Activated naive CD4-positive, alpha-beta T cell treated with anti-CD3 and anti-CD28 coated beads, Interleukin-2, amount 10 ng/mL, durations not matched to agents 7 days and 5 days (primary cell): ENCODE measurements at regions not wholly inside any gene's neighbourhood (a gene's known extent, or its start where the extent isn't known, plus 50 kb on each side); places are given as distances from the start of the nearest gene placed in this dataset.

Experiments used
- CTCF ChIA-PET: fragments of 350-600 bp; sonication (Branson Sonifier 250); formaldehyde crosslinking; loops from one replicate; lab custom pipeline; 2021; ENCODE audit warnings: antibody characterized with exemption; lab: Charles Lee
- DNase-seq: peaks from one replicate; pipeline ENCODE4 v3.0.0-alpha.2; 2020
- H3K27ac Mint-ChIP-seq: one replicate; pipeline ENCODE4 v1.8.0; 2021; ENCODE audit warnings: mild to moderate bottlenecking, moderate library complexity, mixed read lengths
- H3K27me3 Mint-ChIP-seq: one replicate; pipeline ENCODE4 v1.8.0; 2021; ENCODE audit warnings: mild to moderate bottlenecking, mixed read lengths
- H3K36me3 Mint-ChIP-seq: one replicate; pipeline ENCODE4 v1.8.0; 2021; ENCODE audit warnings: mixed read lengths
- H3K4me1 Mint-ChIP-seq: one replicate; pipeline ENCODE4 v1.8.0; 2021; ENCODE audit warnings: mixed read lengths
- H3K4me3 Mint-ChIP-seq: one replicate; pipeline ENCODE4 v1.8.0; 2021; ENCODE audit warnings: mild to moderate bottlenecking, moderate library complexity, mixed read lengths
- H3K9me3 Mint-ChIP-seq: one replicate; pipeline ENCODE4 v1.8.0; 2021; ENCODE audit warnings: mixed read lengths

DNA sequence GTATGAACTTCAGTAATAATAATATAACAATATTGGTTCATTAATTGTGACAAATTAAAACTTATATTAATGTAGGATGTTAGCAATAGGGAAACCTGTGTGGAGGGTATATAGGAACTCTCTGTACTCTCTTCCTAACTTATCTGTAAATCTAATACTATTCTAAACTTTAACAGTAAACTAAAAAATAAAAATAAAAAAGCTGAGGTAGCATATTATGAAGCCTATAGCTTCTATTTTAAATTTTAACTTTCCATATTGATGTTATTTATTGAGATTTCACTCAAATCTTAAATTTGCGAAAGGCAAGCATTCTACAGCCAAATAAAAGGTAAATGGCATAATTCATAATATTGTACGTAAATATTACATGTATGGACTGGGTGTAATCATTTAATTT is 326.4 kb downstream of the MEI4 start:
- CTCF ChIA-PET: no interaction called here
- Mint-ChIP-seq H3K36me3 (no peaks in the 10 kb centered on the region), H3K27ac (no peak overlapping the region), H3K9me3 (peaks cover 12% of the 10 kb centered on the region), H3K27me3 (no peaks in the 10 kb centered on the region), H3K4me1 (no peaks in the 10 kb centered on the region), H3K4me3 (no peak overlapping the region)
- no peak for DNase-seq

DNA sequence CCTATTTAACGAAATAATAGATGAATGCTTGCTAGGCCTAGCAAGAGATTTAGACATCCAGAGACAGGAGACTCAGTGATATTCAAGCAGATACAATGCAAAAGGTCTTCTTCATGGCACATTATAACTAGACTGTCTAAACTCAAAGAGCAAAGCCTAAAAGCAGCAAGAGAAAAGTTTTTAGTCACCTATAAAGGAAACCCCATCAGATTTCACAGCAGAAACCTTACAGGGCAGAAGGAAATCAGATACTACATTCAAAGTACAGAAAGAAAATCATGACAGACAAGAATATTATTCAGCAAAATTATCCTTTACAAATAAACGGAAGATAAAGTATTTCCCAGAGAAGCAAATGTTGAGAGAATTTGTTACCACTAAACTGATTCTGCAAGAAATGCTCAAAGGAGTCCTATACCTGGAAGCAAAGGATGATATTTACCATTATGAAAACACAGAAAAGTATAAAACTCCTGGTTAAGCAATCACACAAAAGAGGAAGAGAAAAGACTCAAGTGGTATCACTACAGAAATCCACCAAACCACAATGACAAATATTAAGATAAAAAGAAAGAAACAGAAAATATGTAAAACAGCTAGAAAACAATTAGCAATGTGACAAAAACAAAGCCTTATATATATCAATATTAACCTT is 333.7 kb downstream of the MEI4 start:
- Mint-ChIP-seq H3K36me3 (no peaks in the 10 kb centered on the region), H3K4me1 (no peaks in the 10 kb centered on the region), H3K9me3 (peaks cover 20% of the 10 kb centered on the region), H3K27ac (no peak overlapping the region), H3K4me3 (no peak overlapping the region), H3K27me3 (no peaks in the 10 kb centered on the region)
- DNase-seq: no peak
- CTCF ChIA-PET: no interaction called here

DNA sequence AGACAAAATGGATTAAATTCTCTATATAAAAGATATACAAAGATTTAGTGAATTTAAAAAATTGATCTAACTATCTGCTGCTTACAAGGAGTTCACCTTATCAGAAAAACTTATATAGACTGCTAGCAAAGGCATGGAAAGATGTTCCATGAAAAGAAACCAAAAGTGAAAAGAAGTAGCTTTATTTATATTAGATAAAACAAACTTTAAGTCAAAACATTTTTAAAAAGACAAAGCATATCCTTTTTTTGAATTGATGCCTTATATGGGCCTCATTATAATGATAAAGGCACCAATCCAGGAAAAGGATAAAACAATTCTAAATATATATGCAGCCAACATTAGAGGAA is 334.2 kb downstream of the MEI4 start:
- Mint-ChIP-seq H3K36me3 (no peaks in the 10 kb centered on the region), H3K9me3 (peaks cover 20% of the 10 kb centered on the region), H3K4me1 (no peaks in the 10 kb centered on the region), H3K27ac (no peak overlapping the region), H3K4me3 (no peak overlapping the region), H3K27me3 (no peaks in the 10 kb centered on the region)
- DNase-seq: no peak
- CTCF ChIA-PET: no interaction called here

DNA sequence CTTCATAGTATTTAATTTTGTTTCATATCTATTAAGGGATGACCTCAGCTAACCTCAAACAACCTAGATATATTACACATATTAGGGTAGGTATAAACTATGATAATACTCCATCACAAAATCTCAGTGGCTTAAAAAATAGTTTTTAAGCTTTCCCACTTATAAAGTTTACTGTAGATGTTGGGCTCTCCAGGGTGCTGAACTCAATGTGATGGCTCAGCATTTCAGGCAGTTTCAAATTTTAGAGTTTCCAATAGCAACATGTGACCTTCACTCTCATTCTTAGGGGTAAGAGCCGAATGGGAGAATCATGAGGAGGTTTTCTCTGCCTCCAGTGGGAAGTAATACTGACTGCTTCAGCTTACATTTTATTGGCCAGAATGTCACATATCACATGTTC is 357.3 kb downstream of the MEI4 start:
- H3K27me3 Mint-ChIP-seq: no peaks in the 10 kb centered on the region
- no peaks in the 10 kb centered on the region for H3K36me3 Mint-ChIP-seq

DNA sequence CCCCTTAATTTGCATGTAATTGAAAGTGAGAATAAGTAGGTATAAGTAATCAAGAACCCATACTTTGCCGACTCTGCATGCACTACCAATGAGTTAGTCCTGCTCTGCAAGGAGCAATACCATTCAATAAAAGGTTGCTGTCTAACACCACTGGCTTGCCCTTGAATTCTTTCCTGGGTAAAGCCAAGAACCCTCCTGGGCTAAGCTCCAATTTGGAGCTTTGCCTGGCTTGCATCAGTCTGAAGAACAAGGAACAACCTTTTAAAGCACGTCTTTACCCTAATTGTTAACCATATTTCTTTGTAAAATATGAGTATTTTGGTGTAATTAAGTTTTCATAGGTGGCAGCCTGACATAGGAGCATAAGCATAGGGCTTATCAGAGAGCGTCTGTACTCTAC is 367.7 kb downstream of the MEI4 start:
- Mint-ChIP-seq H3K4me1 (no peaks in the 10 kb centered on the region), H3K36me3 (no peaks in the 10 kb centered on the region), H3K27me3 (no peaks in the 10 kb centered on the region), H3K9me3 (peaks cover 5% of the 10 kb centered on the region), H3K27ac (no peak overlapping the region), H3K4me3 (no peak overlapping the region)
- CTCF ChIA-PET: no interaction called here
- no peak for DNase-seq

More for the DNA sequence above, 357.3 kb downstream of the MEI4 start:
- Mint-ChIP-seq H3K4me1 (no peaks in the 10 kb centered on the region), H3K9me3 (peaks cover 2% of the 10 kb centered on the region), H3K4me3 (no peak overlapping the region), H3K27ac (no peak overlapping the region)
- no peak for DNase-seq
- CTCF ChIA-PET: no interaction called here

DNA sequence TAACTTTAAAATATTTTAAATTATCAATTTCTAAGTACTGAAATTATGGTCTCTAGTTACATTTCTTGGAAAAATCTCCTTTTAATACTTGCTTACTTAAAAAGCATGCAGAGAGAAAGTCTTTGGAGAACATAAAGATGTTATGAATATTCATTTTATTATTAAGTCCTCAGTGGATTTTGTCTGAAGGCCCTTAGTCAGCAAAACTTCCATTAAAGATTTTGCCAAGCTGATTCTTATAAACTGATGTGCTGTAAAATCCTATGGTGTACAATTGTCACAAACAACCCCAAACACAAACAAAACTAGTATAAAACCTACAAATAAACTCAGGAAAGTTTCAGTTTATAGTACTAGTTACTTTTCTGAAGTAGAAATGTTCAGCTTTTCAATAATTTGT is 372.7 kb downstream of the MEI4 start:
- no peaks in the 10 kb centered on the region for H3K36me3 Mint-ChIP-seq
- CTCF ChIA-PET: no interaction called here
- H3K27ac Mint-ChIP-seq: no peak overlapping the region
- H3K27me3 Mint-ChIP-seq: no peaks in the 10 kb centered on the region
- H3K4me3 Mint-ChIP-seq: no peak overlapping the region
- H3K4me1 Mint-ChIP-seq: no peaks in the 10 kb centered on the region
- no peak for DNase-seq
- H3K9me3 Mint-ChIP-seq: peaks cover 5% of the 10 kb centered on the region

DNA sequence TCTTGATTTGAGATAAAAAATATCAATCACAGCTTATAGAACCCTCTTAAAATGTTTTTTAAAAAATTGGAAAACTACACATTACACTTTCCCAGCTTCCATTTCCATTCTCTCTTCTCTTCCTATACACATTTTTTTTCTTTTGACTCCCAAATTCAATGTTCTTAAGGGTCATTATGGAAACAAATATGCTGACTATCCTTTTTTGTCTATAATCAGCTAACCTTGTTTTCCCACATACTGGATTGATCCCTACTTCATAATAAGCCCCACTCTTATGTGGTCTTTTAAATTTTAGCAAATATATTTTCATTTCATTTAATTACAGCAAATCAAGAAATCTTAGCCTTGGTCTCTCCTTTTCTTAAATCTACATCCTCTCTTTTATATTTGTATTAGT is 378.4 kb downstream of the MEI4 start:
- no peaks in the 10 kb centered on the region for H3K4me1 Mint-ChIP-seq
- no peak for DNase-seq
- CTCF ChIA-PET: no interaction called here
- no peaks in the 10 kb centered on the region for H3K36me3 Mint-ChIP-seq
- no peaks in the 10 kb centered on the region for H3K9me3 Mint-ChIP-seq
- H3K27me3 Mint-ChIP-seq: no peaks in the 10 kb centered on the region
- no peak overlapping the region for H3K27ac Mint-ChIP-seq
- no peak overlapping the region for H3K4me3 Mint-ChIP-seq

DNA sequence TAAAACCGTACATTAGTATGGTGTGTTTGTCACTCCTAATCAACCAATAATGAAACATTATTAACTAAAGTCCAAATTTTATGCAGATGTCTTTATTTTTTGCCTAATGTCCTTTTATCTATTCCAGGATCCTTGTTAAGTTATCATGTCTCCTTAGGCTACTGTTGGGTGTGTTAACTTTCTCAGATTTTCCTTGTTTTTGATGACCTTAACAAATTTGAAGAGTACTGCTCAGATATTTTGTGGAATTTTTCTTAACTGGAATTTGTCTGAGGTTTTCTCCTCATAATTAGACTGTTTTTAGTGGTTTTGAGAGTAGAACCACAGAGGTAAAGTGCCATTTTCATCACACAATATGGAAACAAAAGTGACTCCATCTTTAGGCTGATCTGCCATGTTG is 406.3 kb downstream of the MEI4 start:
- Mint-ChIP-seq H3K4me1 (no peaks in the 10 kb centered on the region), H3K4me3 (no peak overlapping the region), H3K36me3 (no peaks in the 10 kb centered on the region), H3K27ac (no peak overlapping the region), H3K9me3 (peaks cover 5% of the 10 kb centered on the region), H3K27me3 (no peaks in the 10 kb centered on the region)
- no peak for DNase-seq
- CTCF ChIA-PET: no interaction called here

DNA sequence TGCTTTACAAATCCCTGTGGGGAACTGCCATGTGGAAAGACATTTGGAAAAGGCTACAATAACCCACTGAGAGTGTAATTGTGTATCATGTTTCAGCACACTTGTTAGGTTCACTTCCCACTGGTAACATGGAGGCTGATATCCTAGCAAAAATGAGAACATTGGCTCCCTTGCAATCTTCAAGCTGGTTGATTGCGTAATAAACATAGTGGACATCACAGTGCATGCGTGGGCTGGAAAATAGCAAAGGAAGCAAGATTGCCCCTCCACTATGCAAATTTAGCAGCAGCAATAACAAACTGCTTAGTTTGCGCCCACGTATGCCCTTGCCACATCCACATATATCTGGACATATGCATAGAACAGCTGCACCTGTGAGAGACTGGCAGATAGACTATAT is 410.2 kb downstream of the MEI4 start:
- no peak overlapping the region for H3K27ac Mint-ChIP-seq
- no peak overlapping the region for H3K4me3 Mint-ChIP-seq
- CTCF ChIA-PET: no interaction called here
- no peaks in the 10 kb centered on the region for H3K27me3 Mint-ChIP-seq
- H3K36me3 Mint-ChIP-seq: no peaks in the 10 kb centered on the region
- no peaks in the 10 kb centered on the region for H3K4me1 Mint-ChIP-seq
- no peak for DNase-seq
- no peaks in the 10 kb centered on the region for H3K9me3 Mint-ChIP-seq

DNA sequence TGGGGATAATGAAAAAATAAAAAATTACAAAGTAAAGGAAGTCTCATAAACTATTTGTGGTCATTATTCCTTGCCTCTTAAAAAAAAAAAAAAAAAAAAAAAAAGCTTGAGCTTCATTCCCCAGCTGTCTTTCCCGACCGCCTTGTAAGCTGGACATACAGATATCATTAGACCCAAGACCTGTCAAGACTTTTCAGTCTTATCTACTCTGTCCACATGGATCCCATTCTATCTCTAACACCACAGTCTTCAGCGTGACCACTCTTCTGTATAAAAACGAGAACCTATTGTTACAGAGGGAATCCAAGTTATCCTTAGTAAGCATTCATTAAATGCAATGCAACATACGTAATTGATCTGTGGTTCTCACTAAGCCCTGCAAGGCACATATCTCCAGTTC is 423.5 kb downstream of the MEI4 start:
- CTCF ChIA-PET: no interaction called here
- no peak overlapping the region for H3K4me3 Mint-ChIP-seq
- H3K4me1 Mint-ChIP-seq: no peaks in the 10 kb centered on the region
- no peak overlapping the region for H3K27ac Mint-ChIP-seq
- no peak for DNase-seq
- no peaks in the 10 kb centered on the region for H3K36me3 Mint-ChIP-seq
- no peaks in the 10 kb centered on the region for H3K9me3 Mint-ChIP-seq
- no peaks in the 10 kb centered on the region for H3K27me3 Mint-ChIP-seq

DNA sequence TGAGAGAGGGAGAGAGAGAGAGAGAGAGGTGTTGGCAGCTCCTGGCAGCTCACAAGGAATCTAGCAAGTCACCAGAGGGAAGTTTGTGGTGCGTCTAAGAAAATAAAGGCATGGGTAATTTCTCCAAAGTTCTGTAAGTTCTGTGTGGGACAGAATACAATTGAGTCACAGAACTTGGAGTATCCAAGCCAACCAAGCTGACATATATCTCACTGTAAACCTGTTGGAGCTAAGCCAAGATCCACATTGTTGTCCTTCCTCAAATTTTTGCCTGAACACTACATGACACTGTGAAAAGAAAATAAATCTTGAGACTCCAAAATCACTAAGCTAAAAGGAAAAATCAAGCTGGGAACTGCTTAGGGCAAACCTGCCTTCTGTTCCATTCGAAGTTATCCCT is 436.7 kb downstream of the MEI4 start:
- Mint-ChIP-seq H3K4me1 (no peaks in the 10 kb centered on the region), H3K27me3 (no peaks in the 10 kb centered on the region), H3K27ac (no peak overlapping the region), H3K36me3 (no peaks in the 10 kb centered on the region), H3K9me3 (peaks cover 3% of the 10 kb centered on the region), H3K4me3 (no peak overlapping the region)
- no peak for DNase-seq
- CTCF ChIA-PET: interaction anchor here (0.6 kb wide), 1 partner anchor 273 kb away, joined by 3 read pairs; no protein-coding TSS in a partner anchor

DNA sequence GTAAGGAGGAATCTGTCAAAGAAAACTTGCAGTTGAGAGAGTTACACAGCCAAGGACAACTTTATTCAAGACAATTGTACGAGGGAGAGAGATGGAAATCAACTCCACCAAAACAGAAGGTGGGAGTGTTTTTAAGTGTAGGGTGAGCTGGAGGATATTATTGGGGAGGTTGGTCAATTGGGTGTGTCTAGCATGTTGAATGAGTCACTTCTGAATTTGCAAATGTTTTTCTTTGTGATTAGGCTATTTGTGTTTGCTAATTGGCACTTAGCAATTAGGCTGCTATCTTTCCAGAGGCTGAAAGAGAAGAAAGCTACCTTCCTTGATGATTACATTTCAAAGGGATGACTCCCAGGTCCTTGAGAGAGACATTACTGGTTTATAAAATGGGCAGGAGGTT is 441.1 kb downstream of the MEI4 start:
- no peak overlapping the region for H3K27ac Mint-ChIP-seq
- DNase-seq: no peak

DNA sequence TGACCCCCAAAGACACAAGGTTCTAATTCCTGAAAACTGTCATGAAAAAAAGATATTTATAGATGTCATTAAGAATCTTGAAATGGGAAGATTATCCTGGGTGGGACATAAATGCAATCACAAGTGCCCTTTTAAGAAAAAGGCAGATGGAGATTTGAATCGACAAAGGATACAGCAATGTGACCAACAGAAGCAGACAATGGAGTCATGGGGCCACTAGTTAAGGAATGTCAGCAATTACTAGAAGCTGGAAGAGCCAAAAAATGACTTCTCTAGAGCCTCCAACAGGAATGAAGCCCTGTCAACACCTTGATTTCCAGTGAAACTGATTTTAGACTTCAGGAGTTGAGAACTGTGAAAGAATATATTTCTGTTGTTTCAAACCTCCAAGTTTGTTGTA is 448.5 kb downstream of the MEI4 start:
- no peak for DNase-seq

More for the DNA sequence above, 441.1 kb downstream of the MEI4 start:
- CTCF ChIA-PET: no interaction called here
- H3K36me3 Mint-ChIP-seq: no peaks in the 10 kb centered on the region
- no peaks in the 10 kb centered on the region for H3K27me3 Mint-ChIP-seq
- H3K9me3 Mint-ChIP-seq: no peaks in the 10 kb centered on the region
- no peaks in the 10 kb centered on the region for H3K4me1 Mint-ChIP-seq
- no peak overlapping the region for H3K4me3 Mint-ChIP-seq

DNA sequence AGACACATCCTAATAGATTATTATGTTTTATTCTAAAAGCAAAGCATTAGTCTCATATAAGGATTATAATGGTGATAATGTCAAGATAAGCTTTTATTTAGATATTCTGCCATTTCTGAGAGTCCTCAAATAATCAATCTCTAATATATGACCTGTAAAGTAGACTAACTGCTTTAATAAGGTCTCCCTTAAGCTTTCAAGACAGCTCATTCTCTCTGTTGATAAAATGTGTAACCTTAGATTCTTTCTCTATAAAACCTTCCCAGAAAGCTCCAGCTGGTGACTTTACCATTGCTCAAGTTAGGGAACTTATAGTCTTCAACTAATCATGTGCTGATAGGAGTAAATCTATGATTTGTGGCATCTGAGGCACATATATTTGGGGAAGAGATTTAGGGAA is 457.8 kb downstream of the MEI4 start:
- no peaks in the 10 kb centered on the region for H3K4me1 Mint-ChIP-seq
- CTCF ChIA-PET: no interaction called here
- no peak overlapping the region for H3K27ac Mint-ChIP-seq
- no peaks in the 10 kb centered on the region for H3K36me3 Mint-ChIP-seq
- H3K4me3 Mint-ChIP-seq: no peak overlapping the region
- DNase-seq: no peak
- H3K27me3 Mint-ChIP-seq: no peaks in the 10 kb centered on the region
- peaks cover 2% of the 10 kb centered on the region for H3K9me3 Mint-ChIP-seq

More for the DNA sequence above, 448.5 kb downstream of the MEI4 start:
- Mint-ChIP-seq H3K36me3 (no peaks in the 10 kb centered on the region), H3K4me3 (no peak overlapping the region), H3K27ac (no peak overlapping the region), H3K27me3 (no peaks in the 10 kb centered on the region), H3K9me3 (peaks cover 7% of the 10 kb centered on the region), H3K4me1 (no peaks in the 10 kb centered on the region)
- CTCF ChIA-PET: no interaction called here

DNA sequence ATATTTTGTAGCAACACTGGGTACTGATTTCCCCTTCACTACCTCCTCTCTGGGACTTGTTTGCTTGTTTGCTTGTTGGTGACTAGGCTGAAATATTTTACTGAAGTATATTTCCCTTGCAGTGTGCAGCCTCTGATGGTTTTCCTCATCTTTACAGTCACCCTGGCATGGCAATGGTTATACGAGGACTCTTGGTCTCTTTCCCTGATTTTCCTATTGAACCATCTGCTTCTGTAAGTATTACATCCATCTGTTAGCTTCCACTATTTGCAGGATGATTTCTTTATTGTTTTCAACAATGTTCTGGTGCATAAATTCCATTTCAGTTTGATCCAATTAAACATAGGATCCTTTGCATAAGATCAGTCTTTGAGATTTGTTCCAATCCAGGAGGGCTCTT is 465.1 kb downstream of the MEI4 start:
- no peak for DNase-seq
- Mint-ChIP-seq H3K27ac (no peak overlapping the region), H3K9me3 (peaks cover 2% of the 10 kb centered on the region), H3K27me3 (no peaks in the 10 kb centered on the region), H3K4me3 (no peak overlapping the region), H3K4me1 (no peaks in the 10 kb centered on the region), H3K36me3 (no peaks in the 10 kb centered on the region)
- CTCF ChIA-PET: no interaction called here

DNA sequence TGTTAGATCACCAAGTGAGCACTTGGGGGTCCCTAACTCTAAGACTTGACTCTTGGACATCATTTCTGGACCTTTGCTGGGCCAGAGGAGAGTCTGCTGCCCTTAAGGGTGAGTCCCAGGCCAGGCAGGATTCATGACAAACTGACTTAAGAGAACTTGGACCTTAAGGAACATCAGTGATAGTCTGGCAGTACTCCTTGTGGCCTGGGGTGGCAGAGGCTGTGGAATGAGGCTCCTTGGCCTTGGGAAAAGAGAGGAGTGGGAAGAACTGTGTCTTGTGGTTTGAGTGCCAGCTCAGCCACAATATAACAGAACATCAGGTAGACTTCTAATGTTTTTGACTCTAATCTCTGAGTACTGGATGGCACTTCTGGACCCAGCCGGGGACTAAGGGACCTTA is 478.7 kb downstream of the MEI4 start:
- no peaks in the 10 kb centered on the region for H3K36me3 Mint-ChIP-seq
- no peaks in the 10 kb centered on the region for H3K27me3 Mint-ChIP-seq
- no peak overlapping the region for H3K27ac Mint-ChIP-seq
- CTCF ChIA-PET: no interaction called here
- no peaks in the 10 kb centered on the region for H3K4me1 Mint-ChIP-seq
- peaks cover 12% of the 10 kb centered on the region for H3K9me3 Mint-ChIP-seq
- DNase-seq: no peak
- H3K4me3 Mint-ChIP-seq: no peak overlapping the region
